ENCODE measurements at regions not wholly inside any gene's neighbourhood (a gene's known extent, or its start where the extent isn't known, plus 50 kb on each side); places are given as distances from the start of the nearest gene placed in this dataset.

GRCh38 chr12:69168363-69168762 is 71.0 kb upstream of the CPSF6 start (continued):
- TF ChIP-seq CHD7 (IDR thresholded peaks at IDR 0.05; ENCODE audit: insufficient replicate concordance, low read length) (no peak), CREB1 (IDR thresholded peaks at IDR 0.05) (no peak), PHF8 (conservative IDR thresholded peaks at IDR 0.05; ENCODE audit: low read depth, low read length) (no peak), EGR1 (IDR thresholded peaks at IDR 0.05; ENCODE audit: borderline replicate concordance, low read depth, low read length) (no peak), NRF1 (IDR thresholded peaks at IDR 0.05; ENCODE audit: low read depth, low read length) (no peak), CHD2 (IDR thresholded peaks at IDR 0.05; ENCODE audit: low read length) (no peak), SRF (IDR thresholded peaks at IDR 0.05; ENCODE audit: low read depth, low read length) (no peak), CBX5 (IDR thresholded peaks at IDR 0.05; ENCODE audit: low read depth, low read length) (no peak), POU5F1 (IDR thresholded peaks at IDR 0.05; ENCODE audit: low read depth, low read length) (no peak), TAF1 (IDR thresholded peaks at IDR 0.05; ENCODE audit: low read depth, low read length) (no peak), GABPA (IDR thresholded peaks at IDR 0.05; ENCODE audit: borderline replicate concordance, insufficient read depth, low read length) (no peak)
